ENCODE measurements at regions not wholly inside any gene's neighbourhood (a gene's known extent, or its start where the extent isn't known, plus 50 kb on each side); places are given as distances from the start of the nearest gene placed in this dataset.

GRCh38 chr13:109968876-109969577, 182.6 kb upstream of the IRS2 start:
- 83% methylated on average over 12 of the region's 12 CpGs for WGBS
- Histone ChIP-seq H3K4me1 (no peaks in the 10 kb centered on the region), H3K27me3 (no peaks in the 10 kb centered on the region), H3K9me3 (peaks cover 0 to 8% (median 4%) of the 10 kb centered on the region in 4 donors), H3K27ac (replicated peaks in 1 of 4) (no peak overlapping the region), H3K36me3 (no peaks in the 10 kb centered on the region), H3K4me3 (no peak overlapping the region)
- no peak for DNase-seq (ENCODE audit: extremely low spot score)
- TF ChIP-seq POLR2A (IDR thresholded peaks at IDR 0.05; ENCODE audit: low read depth), result no peak
- no peak for TF ChIP-seq EP300 (IDR thresholded peaks at IDR 0.05)
- TF ChIP-seq CTCF (IDR thresholded peaks at IDR 0.05), result no peak
- no peak for TF ChIP-seq POLR2AphosphoS5 (IDR thresholded peaks at IDR 0.05)
- intact Hi-C loops (cut with DNase I), result no loop called here

GRCh38 chr13:109963960-109964563, 177.7 kb upstream of the IRS2 start:
- TF ChIP-seq POLR2A (IDR thresholded peaks at IDR 0.05; ENCODE audit: low read depth) (no peak), EP300 (IDR thresholded peaks at IDR 0.05) (no peak), POLR2AphosphoS5 (IDR thresholded peaks at IDR 0.05) (no peak)
- Histone ChIP-seq H3K4me1 (no peaks in the 10 kb centered on the region), H3K27me3 (peaks cover 0 to 6% (median 0%) of the 10 kb centered on the region in 4 donors), H3K27ac (replicated peaks in 1 of 4) (no peak overlapping the region), H3K9me3 (peaks cover 0 to under 1% (median 0%) of the 10 kb centered on the region in 4 donors), H3K36me3 (no peaks in the 10 kb centered on the region), H3K4me3 (no peak overlapping the region)
- intact Hi-C loops (cut with DNase I), result no loop called here
- 76% methylated on average over 13 of the region's 13 CpGs for WGBS
- no peak for DNase-seq (ENCODE audit: extremely low spot score)

GRCh38 chr13:109963384-109963783, 177.0 kb upstream of the IRS2 start:
- no peak for TF ChIP-seq POLR2A (IDR thresholded peaks at IDR 0.05; ENCODE audit: low read depth)
- no peak for TF ChIP-seq EP300 (IDR thresholded peaks at IDR 0.05)
- no peak for TF ChIP-seq CTCF (IDR thresholded peaks at IDR 0.05)
- no peak for TF ChIP-seq POLR2AphosphoS5 (IDR thresholded peaks at IDR 0.05)
- peaks cover 0 to 6% (median 0%) of the 10 kb centered on the region in 4 donors for H3K27me3 ChIP-seq
- H3K27ac ChIP-seq (replicated peaks in 1 of 4), result no peak overlapping the region
- DNase-seq (ENCODE audit: extremely low spot score), result no peak
- H3K4me1 ChIP-seq, result no peaks in the 10 kb centered on the region
- intact Hi-C loops (cut with DNase I), result no loop called here
- H3K9me3 ChIP-seq, result peaks cover 0 to 3% (median 0%) of the 10 kb centered on the region in 4 donors
- 92% methylated on average over 7 of the region's 7 CpGs for WGBS
- H3K36me3 ChIP-seq, result no peaks in the 10 kb centered on the region
- H3K4me3 ChIP-seq, result no peak overlapping the region

- H3K36me3 ChIP-seq, result no peaks in the 10 kb centered on the region
Measured at GRCh38 chr13:109959903-109960302, 173.5 kb upstream of the IRS2 start.

More at GRCh38 chr13:109959903-109960302, 173.5 kb upstream of the IRS2 start:
- H3K4me3 ChIP-seq, result no peak overlapping the region
- no peak overlapping the region for H3K27ac ChIP-seq (replicated peaks in 1 of 4)
- peaks cover 0 to 11% (median 5%) of the 10 kb centered on the region in 4 donors for H3K9me3 ChIP-seq
- TF ChIP-seq EP300 (IDR thresholded peaks at IDR 0.05), result no peak
- TF ChIP-seq POLR2A (IDR thresholded peaks at IDR 0.05; ENCODE audit: low read depth), result no peak
- no peak for TF ChIP-seq POLR2AphosphoS5 (IDR thresholded peaks at IDR 0.05)
- no peak for TF ChIP-seq CTCF (IDR thresholded peaks at IDR 0.05)
- no peak for DNase-seq (ENCODE audit: extremely low spot score)
- intact Hi-C loops (cut with DNase I), result no loop called here
- H3K27me3 ChIP-seq, result peaks cover 0 to 6% (median 0%) of the 10 kb centered on the region in 4 donors
- H3K4me1 ChIP-seq, result no peaks in the 10 kb centered on the region
- WGBS, result 81% methylated on average over 1 of the region's 1 CpG
